Neuronal stem cell (in vitro differentiated cells): ENCODE measurements at regions not wholly inside any gene's neighbourhood (a gene's known extent, or its start where the extent isn't known, plus 50 kb on each side); places are given as distances from the start of the nearest gene placed in this dataset.
"Not testable (repeated sequence)": the region's sequence is repeated elsewhere in the genome, so short reads cannot be mapped to it uniquely, and the experiment has no call there.

Experiments
- DNase-seq: peaks from one replicate; pipeline ENCODE4 v3.0.0-alpha.2; 2013; ENCODE audit warnings: low spot score
- H2AFZ ChIP-seq: one replicate; pipeline ENCODE4 v1.6.1; 2013; ENCODE audit warnings: mild to moderate bottlenecking, low read length, inconsistent platforms
- H2AK5ac ChIP-seq: 2 replicates; pipeline ENCODE4 v1.6.1; 2013; ENCODE audit warnings: low read depth, mild to moderate bottlenecking, inconsistent platforms, low read length, moderate library complexity, mixed read lengths
- H2BK120ac ChIP-seq: 2 replicates; pipeline ENCODE4 v1.6.1; 2013; ENCODE audit warnings: low read depth, mild to moderate bottlenecking, inconsistent platforms, low read length, moderate library complexity, mixed read lengths
- H2BK12ac ChIP-seq: one replicate; pipeline ENCODE4 v1.6.1; 2013; ENCODE audit warnings: low read length, inconsistent platforms
- H2BK15ac ChIP-seq: 2 replicates; pipeline ENCODE4 v1.6.1; 2013; ENCODE audit warnings: mild to moderate bottlenecking, low read length, inconsistent platforms, mixed read lengths
- H2BK5ac ChIP-seq: one replicate; pipeline ENCODE4 v1.6.1; 2013; ENCODE audit warnings: inconsistent platforms, mild to moderate bottlenecking, low read length, moderate library complexity
- H3K14ac ChIP-seq: one replicate; pipeline ENCODE4 v1.6.1; 2013; ENCODE audit warnings: low read length, inconsistent platforms
- H3K18ac ChIP-seq: 2 replicates; pipeline ENCODE4 v1.6.1; 2013; ENCODE audit warnings: low read length, inconsistent platforms
- H3K23ac ChIP-seq: 2 replicates; pipeline ENCODE4 v1.6.1; 2013; ENCODE audit warnings: low read depth, mild to moderate bottlenecking, mixed read lengths, low read length, inconsistent platforms; ENCODE audit not compliant: poor library complexity
- H3K27ac ChIP-seq: replicated peaks from 3 replicates; pipeline ENCODE4 v1.5.1; 2013; ENCODE audit warnings: low read length, inconsistent platforms
- H3K27me3 ChIP-seq, 3 experiments: 2 replicates each; pipeline ENCODE4 v1.6.1; 2013; ENCODE audit warnings: low read length in 3 of 3, mild to moderate bottlenecking in 2 of 3, inconsistent platforms in 1 of 3, low read depth in 1 of 3, mixed read lengths in 1 of 3, moderate library complexity in 1 of 3; ENCODE audit not compliant: control insufficient read depth in 3 of 3, insufficient read depth in 3 of 3
- H3K36me3 ChIP-seq, 2 donors: replicated peaks in 1 of 2; 2 replicates each; pipeline ENCODE4 v1.6.1; 2013; ENCODE audit warnings: low read length in 2 of 2; ENCODE audit not compliant: control insufficient read depth in 2 of 2, insufficient read depth in 2 of 2
- H3K4ac ChIP-seq: 2 replicates; pipeline ENCODE4 v1.6.1; 2013; ENCODE audit warnings: inconsistent platforms, mild to moderate bottlenecking, low read length, moderate library complexity
- H3K4me1 ChIP-seq, 2 donors: 1 replicate in 1 of 2; 2 replicates in 1 of 2; pipeline ENCODE4 v1.6.1; 2013; ENCODE audit warnings: low read length in 2 of 2, low read depth in 1 of 2; ENCODE audit not compliant: control insufficient read depth in 2 of 2, insufficient read depth in 1 of 2
- H3K4me2 ChIP-seq: one replicate; pipeline ENCODE4 v1.6.1; 2013; ENCODE audit warnings: mild to moderate bottlenecking, low read length, inconsistent platforms; ENCODE audit not compliant: insufficient read depth, poor library complexity, severe bottlenecking
- H3K4me3 ChIP-seq, 2 donors: 2 replicates each; pipeline ENCODE4 v1.5.1; 2013; ENCODE audit warnings: low read length in 2 of 2, mild to moderate bottlenecking in 2 of 2, inconsistent platforms in 1 of 2, moderate library complexity in 1 of 2
- H3K79me1 ChIP-seq: one replicate; pipeline ENCODE4 v1.6.1; 2013; ENCODE audit warnings: low read depth, mild to moderate bottlenecking, inconsistent platforms, low read length, moderate library complexity
- H3K9ac ChIP-seq: one replicate; pipeline ENCODE4 v1.6.1; 2013; ENCODE audit warnings: mild to moderate bottlenecking, low read depth, low read length, inconsistent platforms; ENCODE audit not compliant: poor library complexity
- H3K9me3 ChIP-seq, 2 donors: replicated peaks in 1 of 2; 2 replicates each; pipeline versions ENCODE3 to v1.6.1; 2013; ENCODE audit warnings: low read length in 2 of 2, mild to moderate bottlenecking in 2 of 2, inconsistent platforms in 1 of 2, low read depth in 1 of 2, mixed read lengths in 1 of 2, moderate library complexity in 1 of 2; ENCODE audit not compliant: control insufficient read depth in 2 of 2, insufficient read depth in 1 of 2
- H4K8ac ChIP-seq: one replicate; pipeline ENCODE4 v1.6.1; 2013; ENCODE audit warnings: low read depth, mild to moderate bottlenecking, inconsistent platforms, low read length, moderate library complexity
- H4K91ac ChIP-seq: one replicate; pipeline ENCODE4 v1.6.1; 2013; ENCODE audit warnings: low read length, low read depth, mild to moderate bottlenecking, inconsistent platforms; ENCODE audit not compliant: poor library complexity
- WGBS, 2 donors: extraction: QIAGEN DNeasy Blood & Tissue Kit; methylation state at CpG; one replicate each; pipeline ENCODE4 v1.1.7; 2013; ENCODE audit warnings: missing lambda C conversion rate in 2 of 2, mixed read lengths in 1 of 2; ENCODE audit not compliant: insufficient read length in 2 of 2, insufficient replicate concordance in 1 of 2; ENCODE audit errors: extremely low coverage in 2 of 2; 5-methylcytosine and 5-hydroxymethylcytosine counted together

- Histone ChIP-seq H3K14ac (no peak overlapping the region), H3K9me3 (no peaks in the 10 kb centered on the region), H2AK5ac (no peak overlapping the region), H2AFZ (no peak overlapping the region), H3K18ac (no peak overlapping the region), H2BK12ac (no peak overlapping the region), H3K27ac (no peak overlapping the region), H3K23ac (no peak overlapping the region), H3K36me3 (no peaks in the 10 kb centered on the region), H3K27me3 (no peaks in the 10 kb centered on the region), H3K4ac (no peak overlapping the region), H2BK5ac (no peak overlapping the region), H3K4me1 (no peaks in the 10 kb centered on the region), H3K4me2 (no peak overlapping the region), H4K91ac (no peak overlapping the region), H3K9ac (no peak overlapping the region), H3K79me1 (no peaks in the 10 kb centered on the region), H3K4me3 (no peak overlapping the region), H2BK15ac (no peak overlapping the region), H4K8ac (no peak overlapping the region), H2BK120ac (no peak overlapping the region)
- no peak for DNase-seq
- WGBS, 2 donors, result no CpG with 5 or more reads among the region's 1 CpG
These were observed 239.6 kb upstream of the DUSP10 start for GRCh38 chr1:221981461-221981860.

DNA sequence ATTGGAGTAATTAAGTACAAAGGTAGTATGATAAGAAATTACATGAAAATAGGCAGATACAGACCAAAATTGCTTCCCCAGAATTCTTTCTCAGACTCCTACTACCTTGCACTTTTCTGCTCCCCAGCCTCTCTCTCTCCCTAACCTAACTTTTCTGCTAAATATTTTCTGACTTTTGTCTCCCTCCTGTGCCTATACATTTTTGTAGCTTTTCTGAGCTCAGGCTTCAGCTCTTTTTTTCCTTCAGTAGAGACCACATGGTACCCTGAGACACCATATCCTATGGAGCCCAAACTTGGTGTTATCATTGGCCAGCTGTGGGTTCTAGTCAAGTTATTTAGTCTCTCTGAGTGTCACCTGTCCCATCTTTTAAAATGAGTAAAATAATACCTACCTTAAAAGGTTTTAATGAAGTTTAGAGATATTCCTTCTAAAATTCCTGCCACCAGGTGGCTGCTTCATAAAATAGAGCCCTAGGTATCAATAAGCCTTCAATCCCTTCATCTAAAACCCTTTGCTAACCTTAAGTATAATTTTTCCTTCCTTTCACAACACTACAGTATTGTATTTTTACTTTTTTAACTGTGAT lies 237.6 kb upstream of the DUSP10 start:
- Histone ChIP-seq H2BK120ac (no peak overlapping the region), H3K9ac (no peak overlapping the region), H3K79me1 (no peaks in the 10 kb centered on the region), H4K8ac (no peak overlapping the region), H3K27ac (no peak overlapping the region), H2AFZ (no peak overlapping the region), H3K4me1 (no peaks in the 10 kb centered on the region), H2BK12ac (no peak overlapping the region), H3K4me3 (no peak overlapping the region), H3K9me3 (no peaks in the 10 kb centered on the region), H4K91ac (no peak overlapping the region), H3K36me3 (no peaks in the 10 kb centered on the region), H3K23ac (no peak overlapping the region), H2BK5ac (no peak overlapping the region), H2AK5ac (no peak overlapping the region), H3K14ac (no peak overlapping the region), H3K18ac (no peak overlapping the region), H3K27me3 (no peaks in the 10 kb centered on the region), H3K4me2 (no peak overlapping the region), H3K4ac (no peak overlapping the region), H2BK15ac (no peak overlapping the region)
- DNase-seq, result no peak

DNA sequence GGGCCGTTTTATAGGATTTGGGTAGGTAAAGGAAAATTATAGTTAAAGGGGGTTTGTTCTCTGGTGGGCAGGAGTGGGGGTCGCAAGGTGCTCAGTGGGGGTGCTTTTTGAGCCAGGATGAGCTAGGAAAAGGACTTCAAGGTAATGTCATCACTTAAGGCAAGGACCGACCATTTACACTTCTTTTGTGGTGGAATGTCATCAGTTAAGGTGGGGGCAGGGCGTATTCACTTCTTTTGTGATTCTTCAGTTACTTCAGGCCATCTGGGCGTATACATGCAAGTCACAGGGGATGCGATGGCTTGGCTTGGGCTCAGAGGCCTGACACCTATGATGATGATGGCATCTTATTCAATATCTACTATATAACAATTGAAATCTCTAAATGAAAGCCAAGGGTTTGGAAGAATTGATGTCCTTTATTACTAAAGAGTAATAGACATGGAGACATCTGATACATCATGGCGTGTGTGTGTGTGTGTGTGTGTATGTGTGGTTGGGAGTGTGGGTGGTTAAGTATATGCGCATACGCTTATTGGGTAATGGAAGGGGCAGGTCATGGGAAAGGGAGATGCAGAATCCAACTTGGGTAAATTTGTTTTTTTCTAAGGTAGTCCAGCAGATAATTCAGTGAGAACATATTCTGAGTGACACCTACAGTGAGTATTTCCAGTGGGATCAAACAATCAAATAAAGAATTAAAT lies 236.9 kb upstream of the DUSP10 start:
- 88 to 89% methylated on average over 1 of the region's 9 CpGs for WGBS, 2 donors
- not testable (repeated sequence) for H2BK12ac ChIP-seq, H3K4me3 ChIP-seq, H2BK120ac ChIP-seq, H2BK15ac ChIP-seq, H2AK5ac ChIP-seq, H2AFZ ChIP-seq, H3K36me3 ChIP-seq, DNase-seq, H2BK5ac ChIP-seq, H3K9ac ChIP-seq, H3K27me3 ChIP-seq, H3K79me1 ChIP-seq, H3K27ac ChIP-seq, H3K18ac ChIP-seq, H3K14ac ChIP-seq, H3K23ac ChIP-seq, H3K9me3 ChIP-seq, H3K4me2 ChIP-seq, H4K91ac ChIP-seq, H4K8ac ChIP-seq, H3K4ac ChIP-seq, H3K4me1 ChIP-seq

- H4K91ac ChIP-seq, result not testable (repeated sequence)
These were observed 231.9 kb upstream of the DUSP10 start for GRCh38 chr1:221973787-221974186.

More at GRCh38 chr1:221973787-221974186, 231.9 kb upstream of the DUSP10 start:
- not testable (repeated sequence) for H3K27me3 ChIP-seq, H3K23ac ChIP-seq, DNase-seq, H3K79me1 ChIP-seq, H3K4me3 ChIP-seq, H3K4me1 ChIP-seq, H2BK120ac ChIP-seq, H3K4ac ChIP-seq, H2BK12ac ChIP-seq, H2AFZ ChIP-seq, H3K14ac ChIP-seq, H4K8ac ChIP-seq, H3K18ac ChIP-seq, H3K36me3 ChIP-seq, H3K9me3 ChIP-seq, H3K27ac ChIP-seq, H2AK5ac ChIP-seq, H2BK5ac ChIP-seq, H2BK15ac ChIP-seq, H3K9ac ChIP-seq, H3K4me2 ChIP-seq
- WGBS, 2 donors, result no CpG with 5 or more reads among the region's 3 CpGs
